ENCODE measurements at regions not wholly inside any gene's neighbourhood (a gene's known extent, or its start where the extent isn't known, plus 50 kb on each side); places are given as distances from the start of the nearest gene placed in this dataset.

DNA sequence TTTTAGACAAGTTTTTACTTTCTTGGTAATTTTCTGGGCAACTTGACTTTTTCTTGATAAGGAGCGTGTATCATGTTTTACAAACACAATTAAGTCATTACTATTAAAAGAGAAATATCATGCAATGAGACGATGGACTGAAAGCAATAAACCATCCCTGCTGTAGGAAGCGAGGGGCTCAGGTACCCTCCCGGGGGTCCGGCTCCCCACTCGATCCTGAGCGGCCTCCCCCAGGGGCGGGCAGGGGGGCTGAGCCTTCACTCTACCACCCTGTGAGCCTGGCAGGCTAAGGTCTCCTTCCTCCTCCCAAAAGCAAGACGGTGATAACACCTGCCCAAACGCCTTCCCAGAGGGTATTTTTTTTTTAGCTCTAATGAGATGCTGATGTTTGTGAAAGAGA, 51.8 kb upstream of the ADGRA1 start:
- DNase-seq (ENCODE audit: low spot score) = no peak

DNA sequence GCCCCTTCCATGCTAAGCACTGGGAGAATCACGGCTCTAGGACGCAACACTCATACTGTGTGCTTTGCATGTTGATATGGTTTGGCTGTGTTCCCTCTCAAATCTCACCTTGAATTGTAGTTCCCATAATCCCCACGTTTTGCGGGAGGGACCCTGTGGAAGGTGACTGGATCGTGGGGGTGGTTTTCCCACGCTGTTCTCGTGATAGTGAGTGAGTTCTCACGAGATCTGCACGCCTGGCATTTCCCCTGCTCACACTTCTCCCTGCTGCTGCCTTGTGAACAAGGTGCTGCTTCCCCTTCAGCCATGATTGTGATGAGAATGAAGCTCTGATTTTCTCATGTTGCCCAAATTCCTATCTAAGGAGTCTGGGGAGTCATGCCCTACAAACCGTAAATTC, 53.0 kb upstream of the ADGRA1 start:
- no peak for DNase-seq (ENCODE audit: low spot score)

DNA sequence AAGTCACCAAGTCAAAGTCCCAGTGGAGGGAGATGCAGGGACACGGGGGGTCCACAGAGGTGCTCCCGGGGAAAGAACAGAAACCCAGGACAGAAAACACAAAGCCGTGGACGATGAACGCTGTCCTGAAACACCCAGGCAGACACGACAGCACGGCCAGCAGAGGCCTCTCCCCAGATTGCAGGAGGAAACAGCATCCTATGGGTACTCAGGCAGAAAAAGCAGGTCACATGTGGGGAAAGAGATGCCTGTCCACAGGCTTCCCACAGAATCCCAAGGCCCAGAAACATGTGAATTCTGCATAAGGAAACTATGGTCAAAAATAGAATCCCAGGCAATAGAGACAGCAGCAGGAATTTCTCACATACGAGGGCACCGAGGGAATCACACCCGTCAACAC, 53.6 kb upstream of the ADGRA1 start:
- no peak for DNase-seq (ENCODE audit: low spot score)

DNA sequence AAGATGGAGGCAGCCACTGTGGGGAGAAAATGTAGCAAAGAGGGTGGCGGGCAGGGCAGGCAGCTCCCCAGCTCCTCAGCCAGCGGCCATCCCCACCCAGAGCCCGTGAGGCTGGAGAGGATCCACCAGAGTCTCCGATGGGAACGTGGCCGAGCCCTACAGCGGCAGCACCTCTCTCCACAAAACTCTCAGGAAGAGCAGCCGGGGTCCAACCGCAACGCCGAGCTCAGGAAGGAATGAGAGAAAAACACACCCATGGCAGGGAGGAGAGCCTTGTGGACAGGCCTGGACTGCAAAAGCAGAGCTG, 54.0 kb upstream of the ADGRA1 start:
- DNase-seq (ENCODE audit: low spot score) = no peak

DNA sequence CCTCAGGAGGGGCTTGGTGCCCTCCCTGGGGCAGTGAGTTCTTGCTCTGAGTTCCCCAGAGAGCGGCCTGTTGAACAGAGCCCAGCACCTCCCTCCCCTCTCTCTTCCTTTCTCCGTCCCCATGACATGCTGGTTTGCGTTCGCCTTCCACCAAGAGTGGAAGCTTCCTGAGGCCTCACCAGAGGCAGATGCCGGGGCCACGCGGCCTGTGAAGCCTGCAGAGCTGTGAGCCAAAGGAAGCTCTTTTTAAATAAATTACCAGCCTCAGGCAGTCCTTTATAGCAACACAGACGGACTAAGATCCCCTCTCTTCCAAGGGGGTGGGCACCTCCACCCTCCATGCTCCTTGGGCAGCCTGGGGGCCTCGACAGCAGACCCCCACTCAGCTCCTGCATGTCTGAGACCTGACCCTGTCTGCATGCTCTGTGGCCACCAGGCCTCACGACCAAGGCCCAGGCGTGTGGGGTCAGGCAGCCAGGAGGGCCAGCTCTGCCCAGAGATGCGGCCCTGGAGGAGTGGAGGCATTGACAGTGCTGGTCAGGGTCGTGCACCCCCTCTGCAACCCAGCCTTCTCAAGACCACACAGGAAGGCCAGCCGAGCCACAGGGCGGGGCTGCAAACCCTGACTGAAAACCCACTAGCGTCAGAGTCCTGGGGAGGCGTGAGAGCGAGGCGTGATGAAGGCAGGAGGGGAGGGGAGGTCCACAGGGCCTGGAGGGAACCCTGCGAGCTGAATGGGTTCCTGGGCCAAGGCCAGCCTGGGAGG, 54.6 kb upstream of the ADGRA1 start:
- DNase-seq (ENCODE audit: low spot score) = no peak

DNA sequence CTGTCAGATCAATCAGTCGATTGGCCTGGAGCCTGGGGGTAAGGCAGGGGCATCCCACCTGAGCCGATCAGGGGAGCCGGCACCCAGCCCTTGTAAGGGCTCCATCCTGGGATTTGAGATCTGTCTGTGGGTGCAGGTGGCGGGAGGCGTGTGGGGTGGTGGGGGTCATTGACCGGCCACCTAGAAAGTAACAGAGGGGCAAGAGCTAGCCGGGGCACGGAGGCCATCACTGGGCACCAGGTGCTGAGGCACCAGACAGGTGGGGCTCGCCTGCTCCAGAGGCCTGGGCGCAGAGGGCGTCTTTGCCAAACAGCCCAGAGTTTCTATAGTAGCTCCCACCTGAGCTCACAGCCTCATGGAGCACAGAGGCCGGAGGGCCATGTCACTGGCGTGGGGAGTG, 55.5 kb upstream of the ADGRA1 start:
- no peak for DNase-seq (ENCODE audit: low spot score)

DNA sequence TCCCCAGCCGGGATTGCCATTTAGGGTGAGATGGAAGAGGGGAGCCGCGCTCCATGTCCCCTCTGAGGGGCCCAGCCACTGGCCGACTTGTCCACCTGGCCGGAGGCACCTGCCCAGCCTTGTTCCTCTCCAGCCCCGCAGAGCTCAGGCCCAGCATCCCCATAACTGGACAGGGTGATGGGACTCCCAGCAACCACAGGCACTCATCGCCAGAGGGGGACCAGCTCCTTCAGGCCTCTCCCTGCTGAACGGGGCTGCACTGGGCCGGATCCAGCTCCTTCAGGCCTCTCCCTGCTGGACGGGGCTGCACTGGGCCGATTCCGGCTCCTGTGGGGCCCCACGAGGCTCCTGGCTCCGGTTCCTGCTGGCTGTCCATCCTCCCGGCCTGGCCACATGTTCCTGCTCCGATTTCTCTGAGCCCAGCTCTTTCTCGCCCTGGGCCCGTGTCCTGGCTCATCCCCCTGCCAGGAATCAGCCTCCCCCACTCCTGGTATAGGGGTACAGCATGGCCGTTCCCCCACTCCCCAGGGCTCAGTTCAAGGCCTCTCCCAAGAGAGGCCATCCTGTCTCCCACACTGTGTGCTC, 56.1 kb upstream of the ADGRA1 start:
- DNase-seq (ENCODE audit: low spot score) = no peak

DNA sequence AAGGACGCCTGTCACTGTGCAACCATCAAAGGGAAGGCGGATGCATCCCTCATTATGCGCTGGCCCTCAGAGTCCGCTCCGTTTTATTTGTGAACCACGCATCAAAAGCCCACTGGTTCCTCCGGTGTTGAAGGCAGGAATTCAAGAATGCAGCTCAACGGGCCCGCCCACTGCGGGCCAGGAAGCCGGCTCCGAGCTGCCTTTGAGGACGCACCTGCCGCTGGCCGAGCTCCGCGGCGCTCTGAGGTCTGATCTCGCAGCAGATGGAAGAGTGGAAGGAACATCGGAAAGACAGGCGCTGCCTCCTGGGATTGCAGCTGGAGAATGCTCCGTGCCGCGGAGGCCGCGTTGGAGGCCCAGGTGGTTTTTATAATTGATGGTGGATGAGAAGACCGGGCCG, 56.9 kb upstream of the ADGRA1 start:
- no peak for DNase-seq (ENCODE audit: low spot score)

DNA sequence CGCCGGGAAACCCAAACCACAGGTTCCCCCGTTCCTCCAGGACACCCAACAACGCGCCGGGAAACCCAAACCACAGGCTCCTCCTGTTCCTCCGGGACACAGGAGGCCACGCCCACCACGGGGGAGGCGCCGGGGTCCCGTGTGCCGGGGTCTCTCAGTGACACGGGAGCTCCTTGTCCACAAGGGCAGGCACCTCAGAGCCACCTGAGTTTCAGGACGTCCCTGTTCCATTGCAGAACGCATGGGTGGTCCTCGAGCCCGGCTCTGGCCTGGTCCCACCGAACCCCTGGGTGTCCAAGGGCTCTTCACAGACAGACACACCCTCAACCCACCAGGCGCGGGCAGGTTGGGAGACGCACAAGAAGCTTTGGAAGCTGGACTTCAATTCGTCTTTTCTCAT, 57.6 kb upstream of the ADGRA1 start:
- DNase-seq (ENCODE audit: low spot score) = no peak

DNA sequence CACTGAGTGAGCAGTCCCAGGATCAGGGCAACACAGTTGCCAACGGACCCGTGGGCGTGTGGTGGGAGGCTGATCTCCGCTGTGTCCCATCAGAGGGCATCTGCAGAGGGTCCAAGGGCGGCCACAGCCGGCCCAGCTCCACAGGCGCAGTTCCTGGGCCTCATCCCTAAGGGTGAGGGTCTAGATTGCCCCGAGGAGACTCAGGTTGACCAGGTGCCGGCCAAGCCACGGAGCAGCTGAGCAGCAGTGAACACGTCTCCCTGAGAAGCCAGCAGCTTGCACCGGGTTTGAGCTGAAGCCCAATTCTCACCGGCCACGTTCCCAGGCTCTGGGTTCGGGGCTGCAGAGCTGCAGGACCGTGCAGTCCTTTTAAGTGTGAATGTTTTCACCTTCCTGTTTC, 58.8 kb upstream of the ADGRA1 start:
- DNase-seq (ENCODE audit: low spot score) = no peak

DNA sequence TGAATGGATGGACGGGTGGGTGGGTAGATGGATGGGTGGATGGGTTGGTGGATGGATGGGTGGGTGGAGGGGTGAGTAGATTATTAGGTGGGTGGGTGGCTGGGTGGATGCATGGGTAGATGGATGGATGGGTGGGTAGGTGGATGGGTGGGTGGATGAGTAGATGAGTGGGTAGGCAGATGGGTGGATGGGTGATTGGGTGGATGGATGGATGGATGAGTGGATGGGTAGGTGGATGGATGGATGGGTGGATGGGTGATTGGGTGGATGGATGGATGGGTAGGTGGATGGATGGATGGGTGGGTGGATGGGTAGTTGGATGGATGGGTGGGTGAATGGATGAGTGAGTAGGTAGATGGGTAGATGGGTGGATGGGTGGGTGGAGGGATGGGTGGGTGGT, 59.6 kb upstream of the ADGRA1 start:
- no peak for DNase-seq (ENCODE audit: low spot score)

DNA sequence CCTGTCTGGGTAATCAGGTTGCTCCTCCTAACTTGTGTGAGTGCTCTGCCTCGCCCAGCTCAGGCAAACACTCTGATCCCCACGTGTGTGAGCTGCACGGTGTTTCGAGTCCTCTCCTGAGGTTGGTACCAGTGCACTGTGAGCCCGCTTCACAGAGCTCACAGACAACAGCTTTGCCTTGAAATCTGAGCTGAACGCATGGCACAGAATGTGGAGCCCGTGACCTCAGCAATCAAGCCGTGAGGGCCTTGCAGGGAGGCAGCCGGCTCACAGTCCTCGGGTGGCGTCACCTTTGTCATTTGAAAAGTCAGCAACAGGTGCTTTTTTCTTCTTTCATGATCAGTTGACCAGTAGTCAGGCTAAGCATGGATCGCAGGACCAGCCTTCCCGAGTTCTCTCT, 60.2 kb upstream of the ADGRA1 start:
- no peak for DNase-seq (ENCODE audit: low spot score)

DNA sequence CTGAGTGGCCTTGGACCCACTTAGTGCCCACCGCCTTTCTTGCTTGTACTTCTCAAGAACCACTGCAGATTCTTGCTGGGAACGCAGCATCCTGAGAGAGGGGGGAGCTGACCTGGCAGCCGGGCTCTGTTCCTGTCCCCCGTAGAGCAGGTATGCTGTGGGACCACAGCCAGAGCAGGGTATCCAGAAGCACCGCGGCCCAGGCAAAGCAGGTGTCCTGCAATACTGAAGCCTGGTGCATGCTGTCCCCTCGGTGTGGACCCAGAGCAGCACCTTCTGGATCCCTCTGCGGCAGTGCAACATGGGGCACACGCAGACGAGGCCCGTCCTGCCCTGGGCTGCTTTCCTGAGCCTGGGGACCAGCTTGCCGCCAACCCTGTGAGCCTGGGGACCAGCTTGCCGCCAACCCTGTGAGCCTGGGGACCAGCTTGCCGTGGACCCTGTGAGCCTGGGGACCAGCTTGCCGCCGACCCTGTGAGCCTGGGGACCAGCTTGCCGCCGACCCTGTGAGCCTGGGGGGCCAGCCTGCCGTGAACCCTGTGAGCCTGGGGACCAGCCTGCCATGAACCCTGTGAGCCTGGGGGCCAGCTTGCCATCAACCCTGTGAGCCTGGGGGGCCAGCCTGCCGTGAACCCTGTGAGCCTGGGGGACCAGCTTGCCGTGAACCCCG, 60.9 kb upstream of the ADGRA1 start:
- DNase-seq (ENCODE audit: low spot score) = no peak

DNA sequence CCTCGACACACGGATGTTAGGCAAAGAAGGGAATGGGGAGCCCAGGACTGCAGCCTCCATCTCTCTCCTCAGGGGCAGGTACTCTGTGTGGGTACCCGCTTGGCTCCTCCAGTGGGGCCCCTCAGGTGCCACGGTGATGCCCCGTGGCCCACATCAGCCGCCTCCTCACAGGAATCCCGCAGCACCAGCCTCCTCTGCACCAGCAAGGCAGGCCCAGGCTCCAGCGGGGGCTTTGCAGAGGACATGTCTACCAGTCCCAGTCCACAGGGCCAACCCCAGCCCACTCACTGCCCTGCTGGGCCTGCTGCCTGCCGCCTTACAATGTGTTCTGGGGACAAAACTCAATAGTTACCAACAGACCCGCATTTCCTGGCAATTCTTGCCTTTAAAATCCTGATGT, 61.6 kb upstream of the ADGRA1 start:
- no peak for DNase-seq (ENCODE audit: low spot score)

DNA sequence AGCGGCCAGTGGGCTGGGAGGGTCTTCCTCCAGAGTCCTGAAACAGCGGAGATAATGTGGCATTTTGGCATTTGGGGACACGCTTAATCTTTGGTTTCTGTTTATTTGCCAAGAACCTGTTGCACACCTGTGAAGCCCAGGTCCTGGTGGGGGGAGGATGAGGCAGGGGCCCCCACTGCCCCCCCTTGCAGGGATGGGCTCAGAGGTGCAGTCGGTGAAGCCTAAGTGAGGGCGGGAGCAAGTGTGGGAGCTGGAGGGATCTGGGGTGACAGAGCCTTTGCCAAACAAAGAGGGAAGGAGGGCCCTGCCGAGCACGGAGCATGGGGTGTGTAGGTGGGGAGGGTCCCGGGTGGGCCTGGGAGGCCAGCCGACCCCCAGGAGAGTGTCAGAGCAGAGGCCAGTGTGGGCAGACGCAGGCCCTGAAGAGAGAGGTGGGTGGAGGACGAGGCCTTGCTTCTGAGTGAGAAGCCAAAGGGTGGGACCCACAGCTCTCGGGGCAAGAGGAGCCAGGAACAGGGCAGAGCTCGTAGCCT, 62.1 kb upstream of the ADGRA1 start:
- DNase-seq (ENCODE audit: low spot score) = no peak

DNA sequence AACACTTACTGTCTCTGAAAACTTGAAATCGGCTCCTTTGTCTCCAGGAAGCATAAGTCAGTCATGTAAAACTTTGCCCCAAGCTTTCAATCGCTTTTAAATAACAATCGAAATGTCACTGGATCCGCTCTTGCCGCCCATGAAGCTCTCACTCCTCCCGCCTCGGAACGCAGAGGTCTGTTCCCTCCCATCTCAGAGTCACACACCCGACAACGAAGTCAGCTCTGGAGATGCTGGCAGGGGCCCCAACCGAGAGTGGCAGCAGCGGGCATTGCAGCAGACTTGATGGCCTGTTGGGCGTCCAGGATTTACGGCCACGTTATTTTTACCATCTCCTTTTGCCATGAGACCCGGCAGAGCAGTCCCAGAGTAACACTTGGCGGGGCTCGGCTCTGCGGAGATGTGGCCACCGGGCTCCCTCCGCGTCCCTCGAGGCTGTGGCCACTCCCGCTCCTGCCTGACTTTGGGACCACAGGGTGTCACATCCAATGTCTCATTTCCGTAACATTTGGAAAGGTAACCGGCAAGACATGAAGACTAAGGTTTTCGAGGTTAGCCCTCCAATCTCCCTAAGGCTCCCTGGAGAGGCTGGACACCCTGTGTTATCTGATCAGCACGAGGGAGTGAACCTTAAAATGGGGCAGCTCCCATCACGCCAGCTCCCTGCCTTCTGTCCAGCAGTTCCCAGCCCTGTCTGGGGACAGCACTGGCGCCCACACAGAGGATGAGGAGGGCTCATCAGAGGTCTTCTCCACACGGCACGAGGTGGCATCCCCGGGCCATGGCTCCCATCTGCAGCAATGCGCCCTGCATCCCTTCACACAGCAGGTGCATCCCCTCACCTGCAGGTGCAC, 62.8 kb upstream of the ADGRA1 start:
- DNase-seq (ENCODE audit: low spot score) = no peak

DNA sequence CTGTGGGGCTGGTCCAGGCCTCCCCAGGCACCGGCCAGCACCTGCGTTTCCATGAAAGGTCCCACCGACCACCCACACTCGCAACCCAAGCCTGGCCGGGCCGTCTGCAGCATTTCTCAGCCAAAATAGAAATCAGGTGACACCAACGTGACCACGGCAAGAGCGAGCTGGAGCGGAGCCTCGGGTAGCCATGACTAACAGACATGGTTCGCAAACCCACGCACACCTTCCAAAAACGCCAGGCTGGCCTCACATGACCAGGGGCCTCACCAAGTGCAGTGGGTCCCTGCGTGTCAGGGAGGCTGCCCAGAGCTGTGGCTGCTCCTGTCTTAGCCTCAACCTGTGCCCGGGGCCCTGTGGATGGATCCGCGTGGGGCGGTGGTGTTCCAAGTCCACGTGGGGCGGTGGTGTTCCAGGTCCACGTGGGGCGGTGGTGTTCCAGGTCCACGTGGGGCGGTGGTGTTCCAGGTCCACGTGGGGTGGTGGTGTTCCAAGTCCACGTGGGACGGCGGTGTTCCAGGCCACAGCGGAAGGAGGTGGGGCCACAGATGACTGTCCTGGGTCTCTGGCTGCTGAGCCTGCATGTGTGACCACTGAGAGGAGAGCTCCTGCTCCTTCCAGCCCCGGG, 64.4 kb upstream of the ADGRA1 start:
- DNase-seq (ENCODE audit: low spot score) = no peak

DNA sequence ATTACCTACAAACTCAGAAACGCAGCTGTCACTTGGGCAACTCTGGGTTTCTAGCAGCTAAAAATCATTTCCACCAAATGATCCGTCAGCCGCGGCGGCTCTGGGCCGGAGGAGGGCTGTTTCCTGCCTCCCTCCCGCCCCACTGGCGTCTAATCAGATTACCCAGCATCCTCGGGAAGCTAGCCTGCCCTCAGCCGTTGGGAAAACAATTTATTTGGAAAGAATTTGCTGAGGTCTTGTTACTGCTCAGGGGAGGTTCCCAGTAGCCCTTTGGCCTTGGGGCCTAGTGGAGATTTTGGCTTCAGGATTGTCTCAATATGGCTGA, 65.0 kb upstream of the ADGRA1 start:
- no peak for DNase-seq (ENCODE audit: low spot score)

DNA sequence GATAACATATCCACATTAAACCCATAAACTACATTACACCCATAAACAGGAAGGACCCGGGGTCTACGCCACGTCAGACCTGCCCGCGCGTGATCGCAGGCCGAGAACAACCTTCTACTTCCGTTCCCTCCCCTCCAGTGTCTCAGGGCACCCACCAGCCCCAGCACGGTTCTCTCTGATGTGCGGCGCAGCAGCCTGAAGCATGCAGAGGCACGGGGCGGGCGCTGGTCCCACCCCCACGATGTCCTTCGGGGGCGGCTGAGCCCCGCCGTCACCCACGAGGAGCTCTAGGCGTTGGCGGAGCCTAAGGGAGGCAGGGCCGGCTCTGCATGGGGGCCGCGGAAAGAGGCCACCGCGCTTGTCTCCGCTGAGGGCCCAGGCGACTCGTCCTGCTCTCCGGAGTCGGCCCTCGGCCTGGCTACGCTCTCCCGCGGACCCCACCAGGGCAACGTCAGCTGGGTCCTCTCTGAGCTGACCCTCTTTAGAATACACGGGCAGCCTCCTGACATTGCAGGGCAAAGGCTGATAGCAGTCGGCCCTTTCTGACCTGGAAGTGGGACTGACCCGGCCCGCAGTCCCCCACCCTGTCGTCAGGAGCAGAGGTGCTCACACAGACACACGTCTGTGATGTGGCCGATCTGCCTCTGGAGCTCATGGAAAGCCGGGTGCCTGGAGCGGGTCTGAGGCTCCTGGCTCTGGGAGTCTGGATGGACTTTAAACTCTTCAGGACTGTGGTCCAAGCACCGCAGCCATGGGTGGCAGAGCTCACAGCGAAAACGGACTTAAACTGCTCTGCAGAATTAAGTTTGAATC, 65.6 kb upstream of the ADGRA1 start:
- no peak for DNase-seq (ENCODE audit: low spot score)

DNA sequence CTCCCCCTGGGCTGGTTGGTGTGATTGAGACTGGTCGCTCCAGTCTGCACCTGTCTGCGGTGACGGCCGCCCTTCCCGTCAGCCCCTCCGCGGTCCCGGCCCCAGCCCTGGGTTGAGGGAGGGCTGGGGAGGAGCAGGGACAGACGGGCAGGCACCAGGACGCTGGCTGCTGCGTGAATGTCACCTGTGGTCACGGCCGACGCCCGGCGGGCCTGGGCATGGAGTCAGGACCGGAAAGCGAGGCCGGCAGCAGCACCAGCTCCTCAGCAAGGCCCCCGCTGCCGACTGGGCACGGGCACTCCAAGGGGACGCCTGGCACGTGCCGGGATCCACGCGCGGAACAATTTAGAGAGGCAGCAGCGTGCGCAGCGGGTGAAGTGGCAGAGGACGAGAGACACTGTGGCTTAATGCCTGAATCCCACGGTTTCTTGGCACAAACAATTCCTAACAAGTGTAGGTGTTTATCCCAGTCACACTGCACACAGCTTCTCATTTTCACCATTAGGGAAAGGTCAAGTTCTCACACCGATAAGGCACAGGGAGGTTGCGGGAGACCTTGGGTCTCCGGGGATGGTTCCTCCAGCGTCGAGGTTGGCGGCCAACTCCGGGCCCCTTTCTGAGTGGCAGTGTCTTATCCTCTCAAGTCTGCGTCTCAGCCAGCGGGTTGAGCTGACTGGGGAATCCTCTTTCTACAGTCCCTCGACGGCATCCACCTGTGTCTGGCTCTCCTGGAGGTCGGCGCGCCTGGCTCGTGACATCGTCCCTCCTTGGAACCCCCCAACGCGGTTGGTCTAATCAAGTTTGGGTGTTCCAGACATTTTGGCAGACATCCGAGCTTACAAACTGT, 66.4 kb upstream of the ADGRA1 start:
- no peak for DNase-seq (ENCODE audit: low spot score)

Measured in LoVo (cell line).